GM21360 (cell line): ENCODE measurements at regions not wholly inside any gene's neighbourhood (a gene's known extent, or its start where the extent isn't known, plus 50 kb on each side); places are given as distances from the start of the nearest gene placed in this dataset.
"Not testable (repeated sequence)": the region's sequence is repeated elsewhere in the genome, so short reads cannot be mapped to it uniquely, and the experiment has no call there.

ENCODE experiments used
- ATAC-seq: cut with Tn5 transposase; IDR thresholded peaks from one replicate; pipeline ENCODE4 v1.9.1; 2021; ENCODE audit warnings: mild to moderate bottlenecking, moderate library complexity; ENCODE audit not compliant: unreplicated experiment

- ATAC-seq, result no peak
Measured at GRCh38 chr5:57727591-57727990, 245.0 kb upstream of the ACTBL2 start.

- ATAC-seq, result no peak
Measured at GRCh38 chr5:57725658-57726504, 243.3 kb upstream of the ACTBL2 start.

- no peak for ATAC-seq
Measured at GRCh38 chr5:57724836-57725235, 242.2 kb upstream of the ACTBL2 start.

GRCh38 chr5:57721226-57721625 lies 238.6 kb upstream of the ACTBL2 start:
- no peak for ATAC-seq

- ATAC-seq, result no peak
Measured at GRCh38 chr5:57720656-57721055, 238.0 kb upstream of the ACTBL2 start.

- ATAC-seq, result no peak
Measured at GRCh38 chr5:57719216-57719615, 236.6 kb upstream of the ACTBL2 start.

GRCh38 chr5:57718155-57718554 lies 235.5 kb upstream of the ACTBL2 start:
- ATAC-seq, result no peak

- no peak for ATAC-seq
Measured at GRCh38 chr5:57717555-57717954, 234.9 kb upstream of the ACTBL2 start.

GRCh38 chr5:57716661-57717060 lies 234.1 kb upstream of the ACTBL2 start:
- ATAC-seq, result no peak

GRCh38 chr5:57715296-57715695 lies 232.7 kb upstream of the ACTBL2 start:
- no peak for ATAC-seq

- not testable (repeated sequence) for ATAC-seq
Measured at GRCh38 chr5:57713535-57713934, 230.9 kb upstream of the ACTBL2 start.

GRCh38 chr5:57711946-57712345 lies 229.3 kb upstream of the ACTBL2 start:
- ATAC-seq, result no peak

GRCh38 chr5:57711471-57711870 lies 228.9 kb upstream of the ACTBL2 start:
- ATAC-seq, result no peak

GRCh38 chr5:57710126-57710525 lies 227.5 kb upstream of the ACTBL2 start:
- ATAC-seq, result no peak

- no peak for ATAC-seq
Measured at GRCh38 chr5:57705769-57706168, 223.2 kb upstream of the ACTBL2 start.

- no peak for ATAC-seq
Measured at GRCh38 chr5:57703721-57704120, 221.1 kb upstream of the ACTBL2 start.

- no peak for ATAC-seq
Measured at GRCh38 chr5:57700484-57700883, 217.9 kb upstream of the ACTBL2 start.

- ATAC-seq, result no peak
Measured at GRCh38 chr5:57700072-57700471, 217.5 kb upstream of the ACTBL2 start.

- no peak for ATAC-seq
Measured at GRCh38 chr5:57698802-57699201, 216.2 kb upstream of the ACTBL2 start.

- ATAC-seq, result no peak
Measured at GRCh38 chr5:57698086-57698485, 215.5 kb upstream of the ACTBL2 start.

- no peak for ATAC-seq
Measured at GRCh38 chr5:57696825-57697570, 214.4 kb upstream of the ACTBL2 start.

GRCh38 chr5:57696389-57696769 lies 213.8 kb upstream of the ACTBL2 start:
- ATAC-seq, result no peak
